K562 (cell line): ENCODE measurements at regions not wholly inside any gene's neighbourhood (a gene's known extent, or its start where the extent isn't known, plus 50 kb on each side); places are given as distances from the start of the nearest gene placed in this dataset.

Source experiments
- EP300 ChIP-seq: IDR thresholded peaks from 2 replicates; pipeline ENCODE4 v1.6.1; 2012; ENCODE audit warnings: low read length, improper control_type of control experiment
- HDAC2 ChIP-seq: fragments of 450-650 bp; IDR thresholded peaks from 2 replicates; pipeline ENCODE4 v1.6.1; 2016; ENCODE audit warnings: mild to moderate bottlenecking
- MCM3 ChIP-seq: fragments of 450-650 bp; IDR thresholded peaks from 2 replicates; pipeline ENCODE4 v1.6.1; 2016
- NUFIP1 ChIP-seq: fragments of 450-650 bp; IDR thresholded peaks from 2 replicates; pipeline ENCODE4 v1.6.1; 2018; ENCODE audit not compliant: partially characterized antibody
- YY1 ChIP-seq, 3 experiments: IDR thresholded peaks; 2 replicates each; pipeline ENCODE4 v1.6.1; 2011; ENCODE audit warnings: low read length in 2 of 3, mild to moderate bottlenecking in 2 of 3, moderate library complexity in 2 of 3, borderline replicate concordance in 1 of 3, control low read depth in 1 of 3, low read depth in 1 of 3; ENCODE audit not compliant: insufficient read depth in 3 of 3, insufficient replicate concordance in 2 of 3, control insufficient read depth in 1 of 3, insufficient read length in 1 of 3; ENCODE audit errors: extremely low read depth in 1 of 3

GRCh38 chr10:25697412-25697811, 236.6 kb upstream of the MYO3A start:
- no peak for TF ChIP-seq NUFIP1
- no peak for TF ChIP-seq HDAC2
- no peak for TF ChIP-seq MCM3
- TF ChIP-seq YY1 (IDR thresholded peaks at IDR 0.05; ENCODE audit: borderline replicate concordance in 1 of 3, control insufficient read depth in 1 of 3, extremely low read depth in 1 of 3, insufficient read depth in 3 of 3, insufficient read length in 1 of 3, insufficient replicate concordance in 2 of 3, low read depth in 1 of 3, low read length in 2 of 3), result no peak
- TF ChIP-seq EP300, result no peak
